GM12878 (cell line): ENCODE measurements at regions not wholly inside any gene's neighbourhood (a gene's known extent, or its start where the extent isn't known, plus 50 kb on each side); places are given as distances from the start of the nearest gene placed in this dataset.

Experiments used
- ATAC-seq: fragments of 200-7000 bp; cut with Tn5 transposase; 3 replicates; pipeline ENCODE4 v1.9.1; 2020; ENCODE audit warnings: mild to moderate bottlenecking, moderate library complexity
- BruUV-seq: library from RNA; stranded (reverse); fragments of 400-500 nt; replicated peaks from 2 replicates; lab custom pipeline; 2021; lab: Mats Ljungman, UMichigan
- CTCF ChIA-PET: fragments of 300-600 bp; sonication (Branson Sonifier 250); formaldehyde crosslinking; extraction: SDS; loops from one replicate; lab custom pipeline; 2021; ENCODE audit warnings: inconsistent platforms; lab: Yijun Ruan, JAX
- POLR2A ChIA-PET: fragments of 350-600 bp; formaldehyde crosslinking; extraction: SDS; loops from one replicate; lab custom pipeline; 2021; ENCODE audit warnings: inconsistent platforms; lab: Charles Lee
- RAD21 ChIA-PET: fragments of 300-600 bp; sonication (Branson Sonifier 250); formaldehyde crosslinking; loops from one replicate; lab custom pipeline; 2023; ENCODE audit warnings: antibody characterized with exemption; ENCODE audit not compliant: unreplicated experiment; lab: Charles Lee
- SMC1A ChIA-PET: fragments of 300-600 bp; sonication (Branson Sonifier 250); formaldehyde crosslinking; loops from one replicate; lab custom pipeline; 2023; ENCODE audit not compliant: unreplicated experiment, uncharacterized antibody; lab: Charles Lee
- DNase-seq: peaks from one replicate; pipeline ENCODE4 v3.0.0-alpha.2; 2011; ENCODE audit warnings: low read depth, low spot score
- FAIRE-seq: peaks from 3 replicates; lab custom pipeline; 2011; peaks lifted over from hg19 to GRCh38; lab: Jason Lieb, UNC
- H2AFZ ChIP-seq: 2 replicates; pipeline ENCODE4 v1.6.0; 2011; ENCODE audit warnings: low read depth, low read length, control low read depth; ENCODE audit not compliant: control insufficient read depth
- H3K27ac ChIP-seq: 2 replicates; pipeline ENCODE4 v1.5.1; 2011; ENCODE audit warnings: control low read depth; ENCODE audit not compliant: control insufficient read depth, insufficient read depth
- H3K27me3 ChIP-seq, 2 experiments: replicated peaks in 1 of 2; 2 replicates each; pipeline versions ENCODE4 v1.6.0 to v1.6.1; 2011; ENCODE audit warnings: low read length in 1 of 2; ENCODE audit not compliant: control insufficient read depth in 2 of 2, insufficient read depth in 2 of 2
- H3K36me3 ChIP-seq, 2 experiments: 2 replicates each; pipeline ENCODE4 v1.5.1; 2011; ENCODE audit warnings: low read length in 1 of 2; ENCODE audit not compliant: control insufficient read depth in 2 of 2, insufficient read depth in 2 of 2
- H3K4me1 ChIP-seq: 2 replicates; pipeline ENCODE4 v1.6.1; 2011; ENCODE audit warnings: mild to moderate bottlenecking, low read length, moderate library complexity, mixed read lengths; ENCODE audit not compliant: control insufficient read depth, insufficient read depth
- H3K4me2 ChIP-seq: 2 replicates; pipeline ENCODE4 v1.6.0; 2011; ENCODE audit warnings: control low read depth; ENCODE audit not compliant: control insufficient read depth, insufficient read depth
- H3K4me3 ChIP-seq: fragments of 200-600 bp; sonication (generic); 2 replicates; pipeline ENCODE4 v1.5.1; 2016
- H3K79me2 ChIP-seq: 2 replicates; pipeline ENCODE4 v1.6.0; 2011; ENCODE audit warnings: low read length; ENCODE audit not compliant: control insufficient read depth, insufficient read depth
- H3K9ac ChIP-seq: 2 replicates; pipeline ENCODE4 v1.8.0; 2011; ENCODE audit warnings: low read length, control low read depth, mixed read lengths; ENCODE audit not compliant: control insufficient read depth, insufficient read depth
- H3K9me3 ChIP-seq: replicated peaks from 3 replicates; pipeline ENCODE4 v1.5.1; 2011; ENCODE audit warnings: mild to moderate bottlenecking, low read length; ENCODE audit not compliant: control insufficient read depth, insufficient read depth
- H4K20me1 ChIP-seq: 2 replicates; pipeline ENCODE4 v1.6.0; 2011; ENCODE audit not compliant: control insufficient read depth, insufficient read depth
- ATF2 ChIP-seq: IDR thresholded peaks from 2 replicates; pipeline ENCODE4 v1.6.1; 2012; ENCODE audit warnings: low read length, inconsistent platforms
- ATF7 ChIP-seq: fragments of 450-650 bp; IDR thresholded peaks from 2 replicates; pipeline ENCODE4 v1.6.1; 2016; ENCODE audit warnings: low read depth, mild to moderate bottlenecking
- EED ChIP-seq: sonication (generic); IDR thresholded peaks from 2 replicates; pipeline ENCODE4 v1.6.1; 2016; ENCODE audit warnings: antibody characterized with exemption, low read depth
- ESRRA ChIP-seq: IDR thresholded peaks from 2 replicates; pipeline ENCODE4 v1.6.1; 2012; ENCODE audit warnings: mild to moderate bottlenecking, low read length, improper control_type of control experiment
- MLLT1 ChIP-seq: fragments of 450-650 bp; IDR thresholded peaks from 2 replicates; pipeline ENCODE4 v1.6.1; 2016; ENCODE audit warnings: mild to moderate bottlenecking
- MXI1 ChIP-seq: fragments of 150-350 bp; IDR thresholded peaks from 2 replicates; pipeline ENCODE4 v1.6.1; 2011; ENCODE audit warnings: low read depth, mild to moderate bottlenecking, inconsistent platforms, low read length, improper control_type of control experiment
- POLR2AphosphoS5 ChIP-seq: IDR thresholded peaks from 2 replicates; pipeline ENCODE4 v1.6.1; 2011; ENCODE audit warnings: mild to moderate bottlenecking, low read length, inconsistent platforms
- USF1 ChIP-seq: IDR thresholded peaks from 2 replicates; pipeline ENCODE4 v1.6.1; 2011; ENCODE audit warnings: borderline replicate concordance, low read depth, mild to moderate bottlenecking, moderate library complexity, mixed read lengths, low read length; ENCODE audit not compliant: insufficient read depth; ENCODE audit errors: extremely low read length
- ZNF24 ChIP-seq: fragments of 450-650 bp; IDR thresholded peaks from 2 replicates; pipeline ENCODE4 v1.6.1; 2017; ENCODE audit warnings: antibody characterized with exemption, mild to moderate bottlenecking
- WGBS: methylation state at CpG from one replicate; pipeline ENCODE4 v1.1.6; 2016; ENCODE audit warnings: low lambda C conversion rate; ENCODE audit not compliant: insufficient replicate concordance, insufficient coverage; ENCODE audit errors: missing lambda C conversion rate; 5-methylcytosine and 5-hydroxymethylcytosine counted together
- in situ Hi-C: fragments of 300-500 bp; cut with MboI; formaldehyde crosslinking; loops from 9 replicates; pipeline ENCODE4 v1.14.3; 2018; ENCODE audit warnings: mixed read lengths
- intact Hi-C: fragments of 100-400 bp; cut with micrococcal nuclease; formaldehyde crosslinking; loops from one replicate; pipeline ENCODE4 v1.14.2; 2022; ENCODE audit not compliant: unreplicated experiment

- no peak for FAIRE-seq
- H3K4me2 ChIP-seq: no peak overlapping the region
- H3K9me3 ChIP-seq: no peaks in the 10 kb centered on the region
- no TSS peak for BruUV-seq
- no peak overlapping the region for H2AFZ ChIP-seq
- no peak for DNase-seq
- no peaks in the 10 kb centered on the region for H3K79me2 ChIP-seq
- intact Hi-C loops: no loop called here
- POLR2A ChIA-PET: no interaction called here
- H3K4me1 ChIP-seq: no peaks in the 10 kb centered on the region
- CTCF ChIA-PET: interaction anchor here (0.9 kb wide), 1 partner anchor 86 kb away, joined by 4 read pairs; no protein-coding TSS in a partner anchor
- SMC1A ChIA-PET: interaction anchor here (0.8 to 1.4 kb wide), 3 partner anchors 15 to 286 kb away, joined by 3 read pairs; no protein-coding TSS in a partner anchor
- 12% methylated on average over 2 of the region's 2 CpGs for WGBS
- H4K20me1 ChIP-seq: no peaks in the 10 kb centered on the region
- no peak overlapping the region for H3K9ac ChIP-seq
- RAD21 ChIA-PET: no interaction called here
- TF ChIP-seq USF1 (no peak), ATF7 (no peak), ATF2 (no peak), POLR2AphosphoS5 (no peak), ESRRA (no peak), MXI1 (no peak), ZNF24 (no peak), MLLT1 (no peak), EED (no peak)
- no peaks in the 10 kb centered on the region for H3K27me3 ChIP-seq
- no peak for ATAC-seq
- H3K4me3 ChIP-seq: no peak overlapping the region
- in situ Hi-C loops: no loop called here
- H3K27ac ChIP-seq: no peak overlapping the region
- no peaks in the 10 kb centered on the region for H3K36me3 ChIP-seq
These were observed 271.1 kb downstream of the CBLN2 start for GRCh38 chr18:72273025-72273424.
